ENCODE measurements at regions not wholly inside any gene's neighbourhood (a gene's known extent, or its start where the extent isn't known, plus 50 kb on each side); places are given as distances from the start of the nearest gene placed in this dataset.

GRCh38 chr10:118467200-118467599 is 125.1 kb upstream of the FAM204A start:
- no peak overlapping the region for H3K4me3 ChIP-seq
- intact Hi-C loops (cut with DNase I): no loop called here
- no peaks in the 10 kb centered on the region for H3K4me1 ChIP-seq
- no peak for ATAC-seq
- H3K27ac ChIP-seq: no peak overlapping the region
- peaks cover 0 to 1% of the 10 kb centered on the region in 2 donors for H3K9me3 ChIP-seq
- H3K36me3 ChIP-seq: no peaks in the 10 kb centered on the region
- no peak for TF ChIP-seq CTCF (IDR thresholded peaks at IDR 0.05)
- H3K27me3 ChIP-seq: peaks cover 0 to 68% of the 10 kb centered on the region in 2 donors
- no peak for DNase-seq

GRCh38 chr10:118465300-118465874 is 123.3 kb upstream of the FAM204A start:
- no peaks in the 10 kb centered on the region for H3K36me3 ChIP-seq
- DNase-seq (no peak), ATAC-seq (no peak)
- no peaks in the 10 kb centered on the region for H3K4me1 ChIP-seq
- H3K4me3 ChIP-seq: no peak overlapping the region
- no peak for TF ChIP-seq CTCF (IDR thresholded peaks at IDR 0.05)
- no peak overlapping the region for H3K27ac ChIP-seq
- no peaks in the 10 kb centered on the region for H3K9me3 ChIP-seq
- intact Hi-C loops (cut with DNase I): no loop called here
- H3K27me3 ChIP-seq: peaks cover 0 to 64% of the 10 kb centered on the region in 2 donors

- H3K27ac ChIP-seq: no peak overlapping the region
- H3K36me3 ChIP-seq: no peaks in the 10 kb centered on the region
- peaks cover 0 to 7% of the 10 kb centered on the region in 2 donors for H3K4me1 ChIP-seq
- no peak for ATAC-seq
- H3K9me3 ChIP-seq: no peaks in the 10 kb centered on the region
- no peak for DNase-seq
- no peak for TF ChIP-seq CTCF (IDR thresholded peaks at IDR 0.05)
- intact Hi-C loops (cut with DNase I): no loop called here
- H3K27me3 ChIP-seq: peaks cover 0 to 63% of the 10 kb centered on the region in 2 donors
- no peak overlapping the region for H3K4me3 ChIP-seq
Observed at GRCh38 chr10:118463740-118464139, 121.6 kb upstream of the FAM204A start.

GRCh38 chr10:118462401-118462800 is 120.3 kb upstream of the FAM204A start:
- Histone ChIP-seq H3K27ac (no peak overlapping the region), H3K4me3 (no peak overlapping the region), H3K4me1 (peaks cover 0 to 7% of the 10 kb centered on the region in 2 donors), H3K36me3 (no peaks in the 10 kb centered on the region), H3K9me3 (no peaks in the 10 kb centered on the region), H3K27me3 (peaks cover 0 to 55% of the 10 kb centered on the region in 2 donors)
- no peak for ATAC-seq
- intact Hi-C loops (cut with DNase I): no loop called here
- TF ChIP-seq CTCF (IDR thresholded peaks at IDR 0.05): no peak
- DNase-seq: no peak

- no peaks in the 10 kb centered on the region for H3K9me3 ChIP-seq
- H3K36me3 ChIP-seq: no peaks in the 10 kb centered on the region
- H3K27ac ChIP-seq: no peak overlapping the region
- peak in 3 of 4 donors; percentile 37 to 75 (median 58) for DNase-seq
- peaks cover 0 to 7% of the 10 kb centered on the region in 2 donors for H3K4me1 ChIP-seq
- ATAC-seq: peak; percentile 96
- TF ChIP-seq CTCF (IDR thresholded peaks at IDR 0.05): peak; percentile 64 to 69
- intact Hi-C loops (cut with DNase I): no loop called here
- no peak overlapping the region for H3K4me3 ChIP-seq
- peaks cover 0 to 43% of the 10 kb centered on the region in 2 donors for H3K27me3 ChIP-seq
Observed at GRCh38 chr10:118459642-118460193, 117.6 kb upstream of the FAM204A start.
